H9 (cell line): ENCODE measurements at regions not wholly inside any gene's neighbourhood (a gene's known extent, or its start where the extent isn't known, plus 50 kb on each side); places are given as distances from the start of the nearest gene placed in this dataset.

ENCODE experiments used
- DNase-seq: peaks from one replicate; pipeline ENCODE4 v3.0.0-alpha.2; 2017
- H2AFZ ChIP-seq: one replicate; pipeline ENCODE4 v1.6.1; 2013; ENCODE audit warnings: mild to moderate bottlenecking, low read length, control low read depth, moderate library complexity
- H2AK5ac ChIP-seq: 2 replicates; pipeline ENCODE4 v1.6.1; 2013; ENCODE audit warnings: low read length, control low read depth, mixed read lengths; ENCODE audit not compliant: insufficient read length
- H2BK120ac ChIP-seq: one replicate; pipeline ENCODE4 v1.6.1; 2013; ENCODE audit warnings: low read depth, mild to moderate bottlenecking, low read length, control low read depth, inconsistent platforms; ENCODE audit not compliant: poor library complexity, severe bottlenecking
- H2BK12ac ChIP-seq: 2 replicates; pipeline ENCODE4 v1.6.1; 2013; ENCODE audit warnings: low read length, control low read depth, mixed read lengths, low read depth; ENCODE audit not compliant: insufficient read length
- H2BK15ac ChIP-seq: 2 replicates; pipeline ENCODE4 v1.6.1; 2013; ENCODE audit warnings: low read depth, low read length, control low read depth
- H2BK20ac ChIP-seq: one replicate; pipeline ENCODE4 v1.6.1; 2013; ENCODE audit warnings: low read depth, mild to moderate bottlenecking, low read length, control low read depth, inconsistent platforms; ENCODE audit not compliant: poor library complexity, severe bottlenecking
- H2BK5ac ChIP-seq: 2 replicates; pipeline ENCODE4 v1.6.1; 2013; ENCODE audit warnings: low read length, control low read depth, mixed read lengths; ENCODE audit not compliant: insufficient read length
- H3K14ac ChIP-seq: 2 replicates; pipeline ENCODE4 v1.6.1; 2013; ENCODE audit warnings: low read length, control low read depth; ENCODE audit not compliant: insufficient read depth
- H3K18ac ChIP-seq: 2 replicates; pipeline ENCODE4 v1.6.1; 2013; ENCODE audit warnings: low read depth, mild to moderate bottlenecking, mixed read lengths, low read length, control low read depth; ENCODE audit not compliant: insufficient read length
- H3K23ac ChIP-seq: 2 replicates; pipeline ENCODE4 v1.6.1; 2013; ENCODE audit warnings: low read length, control low read depth, mixed read lengths, low read depth; ENCODE audit not compliant: insufficient read length
- H3K23me2 ChIP-seq: 2 replicates; pipeline ENCODE4 v1.6.1; 2013; ENCODE audit warnings: low read depth, mild to moderate bottlenecking, mixed read lengths, low read length, control low read depth; ENCODE audit not compliant: insufficient read length, poor library complexity, severe bottlenecking
- H3K27ac ChIP-seq: 2 replicates; pipeline ENCODE4 v1.5.1; 2013; ENCODE audit warnings: low read length, control low read depth, mixed read lengths, low read depth; ENCODE audit not compliant: insufficient read length
- H3K27me3 ChIP-seq: 2 replicates; pipeline ENCODE4 v1.6.1; 2013; ENCODE audit warnings: low read length, control low read depth, inconsistent platforms; ENCODE audit not compliant: insufficient read depth
- H3K4ac ChIP-seq: 2 replicates; pipeline ENCODE4 v1.6.1; 2013; ENCODE audit warnings: low read depth, mild to moderate bottlenecking, control low read depth, inconsistent platforms, low read length, moderate library complexity
- H3K4me1 ChIP-seq: 2 replicates; pipeline ENCODE4 v1.6.1; 2013; ENCODE audit warnings: low read length, control low read depth, inconsistent platforms; ENCODE audit not compliant: insufficient read depth
- H3K4me2 ChIP-seq: 2 replicates; pipeline ENCODE4 v1.6.1; 2013; ENCODE audit warnings: low read length, control low read depth, mixed read lengths; ENCODE audit not compliant: insufficient read length, insufficient read depth
- H3K56ac ChIP-seq: 2 replicates; pipeline ENCODE4 v1.6.1; 2013; ENCODE audit warnings: low read depth, mild to moderate bottlenecking, mixed read lengths, low read length, control low read depth; ENCODE audit not compliant: insufficient read length
- H3K79me1 ChIP-seq: 2 replicates; pipeline ENCODE4 v1.6.1; 2013; ENCODE audit warnings: low read depth, mild to moderate bottlenecking, moderate library complexity, low read length, control low read depth, inconsistent platforms; ENCODE audit not compliant: insufficient read depth, poor library complexity, severe bottlenecking
- H3K79me2 ChIP-seq: 2 replicates; pipeline ENCODE4 v1.6.1; 2013; ENCODE audit warnings: low read length, control low read depth, inconsistent platforms; ENCODE audit not compliant: insufficient read depth
- H3K9ac ChIP-seq: 2 replicates; pipeline ENCODE4 v1.6.1; 2013; ENCODE audit warnings: low read length, control low read depth, mixed read lengths; ENCODE audit not compliant: insufficient read length; ENCODE audit errors: extremely low read depth
- H3K9me3 ChIP-seq: one replicate; pipeline ENCODE4 v1.6.1; 2013; ENCODE audit warnings: low read depth, low read length, inconsistent platforms; ENCODE audit not compliant: control insufficient read depth
- H3T11ph ChIP-seq: one replicate; pipeline ENCODE4 v1.6.1; 2013; ENCODE audit warnings: mild to moderate bottlenecking, low read length, control low read depth, inconsistent platforms
- H4K20me1 ChIP-seq: one replicate; pipeline ENCODE4 v1.6.1; 2013; ENCODE audit not compliant: control insufficient read depth, insufficient read length, insufficient read depth
- H4K5ac ChIP-seq: 2 replicates; pipeline ENCODE4 v1.6.1; 2013; ENCODE audit warnings: low read depth, mild to moderate bottlenecking, mixed read lengths, low read length, control low read depth; ENCODE audit not compliant: insufficient read length
- H4K8ac ChIP-seq: replicated peaks from 2 replicates; pipeline ENCODE4 v1.6.1; 2013; ENCODE audit warnings: low read length, control low read depth, mixed read lengths, low read depth; ENCODE audit not compliant: insufficient read length
- H4K91ac ChIP-seq: 2 replicates; pipeline ENCODE4 v1.6.1; 2013; ENCODE audit warnings: low read depth, mild to moderate bottlenecking, moderate library complexity, mixed read lengths, low read length, control low read depth; ENCODE audit not compliant: insufficient read length
- H3K27ac Mint-ChIP-seq, 3 experiments: 2 replicates in 2 of 3; 3 replicates in 1 of 3; pipeline ENCODE4 v1.8.0; 2020 to 2021; ENCODE audit warnings: mixed read lengths in 3 of 3, mild to moderate bottlenecking in 1 of 3, moderate library complexity in 1 of 3
- H3K27me3 Mint-ChIP-seq: 2 replicates; pipeline ENCODE4 v1.8.0; 2021; ENCODE audit warnings: low read depth, mild to moderate bottlenecking, moderate library complexity, mixed read lengths
- H3K36me3 Mint-ChIP-seq, 3 experiments: 2 replicates in 2 of 3; 3 replicates in 1 of 3; pipeline ENCODE4 v1.8.0; 2020 to 2021; ENCODE audit warnings: low read depth in 3 of 3, mixed read lengths in 3 of 3; ENCODE audit not compliant: insufficient read depth in 1 of 3
- H3K4me1 Mint-ChIP-seq, 2 experiments: 2 replicates each; pipeline ENCODE4 v1.8.0; 2020; ENCODE audit warnings: mixed read lengths in 2 of 2
- H3K4me3 Mint-ChIP-seq, 2 experiments: 2 replicates in 1 of 2; 3 replicates in 1 of 2; pipeline ENCODE4 v1.8.0; 2020 to 2021; ENCODE audit warnings: mild to moderate bottlenecking in 2 of 2, mixed read lengths in 2 of 2, moderate library complexity in 1 of 2
- H3K9me3 Mint-ChIP-seq, 2 experiments: 2 replicates in 1 of 2; 3 replicates in 1 of 2; pipeline ENCODE4 v1.8.0; 2020; ENCODE audit warnings: mild to moderate bottlenecking in 2 of 2, mixed read lengths in 2 of 2, moderate library complexity in 1 of 2
- CTCF ChIP-seq: fragments of 200-600 bp; sonication (generic); conservative IDR thresholded peaks from 3 replicates; pipeline ENCODE4 v1.8.0; 2021; ENCODE audit warnings: antibody characterized with exemption, mild to moderate bottlenecking
- WGBS: extraction: QIAGEN DNeasy Blood & Tissue Kit; methylation state at CpG from one replicate; pipeline ENCODE4 v1.1.7; 2013; ENCODE audit warnings: missing lambda C conversion rate, low lambda C conversion rate, mixed read lengths; ENCODE audit not compliant: insufficient read length; ENCODE audit errors: extremely low coverage; 5-methylcytosine and 5-hydroxymethylcytosine counted together

- TF ChIP-seq CTCF: no peak
- WGBS: no CpG with 5 or more reads among the region's 2 CpGs
Measured at GRCh38 chr14:34181338-34181737, 230.5 kb upstream of the EGLN3 start.

More at GRCh38 chr14:34181338-34181737, 230.5 kb upstream of the EGLN3 start:
- Mint-ChIP-seq H3K27me3 (no peaks in the 10 kb centered on the region), H3K27ac (no peak overlapping the region), H3K4me1 (peaks cover 3 to 9% of the 10 kb centered on the region in 2 experiments; a peak in 3 of 4 replicates), H3K36me3 (no peaks in the 10 kb centered on the region), H3K9me3 (no peaks in the 10 kb centered on the region), H3K4me3 (no peak overlapping the region)
- Histone ChIP-seq H2AFZ (no peak overlapping the region), H3K4me2 (no peak overlapping the region), H2BK20ac (no peak overlapping the region), H3K56ac (no peak overlapping the region), H2AK5ac (no peak overlapping the region), H3K27me3 (no peaks in the 10 kb centered on the region), H3T11ph (no peak overlapping the region), H3K18ac (no peak overlapping the region), H4K5ac (no peak overlapping the region), H2BK120ac (no peak overlapping the region), H4K91ac (no peak overlapping the region), H3K14ac (no peak overlapping the region), H2BK12ac (no peak overlapping the region), H3K27ac (no peak overlapping the region), H3K4me1 (no peaks in the 10 kb centered on the region), H4K20me1 (no peaks in the 10 kb centered on the region), H3K23me2 (no peaks in the 10 kb centered on the region), H2BK5ac (no peak overlapping the region), H3K9ac (no peak overlapping the region), H3K79me2 (no peaks in the 10 kb centered on the region), H4K8ac (no peak overlapping the region), H3K79me1 (no peaks in the 10 kb centered on the region), H3K9me3 (no peaks in the 10 kb centered on the region), H2BK15ac (no peak overlapping the region), H3K4ac (no peak overlapping the region), H3K23ac (no peak overlapping the region)
- DNase-seq: no peak
